Left ventricle myocardium superior (tissue), 1 donor: ENCODE measurements at regions not wholly inside any gene's neighbourhood (a gene's known extent, or its start where the extent isn't known, plus 50 kb on each side); places are given as distances from the start of the nearest gene placed in this dataset.

Source experiments
- ATAC-seq: fragments of 200-7000 bp; cut with Tn5 transposase; one replicate; pipeline ENCODE4 v1.9.1; 2020; ENCODE audit warnings: mild to moderate bottlenecking, moderate library complexity
- DNase-seq: peaks from one replicate; pipeline ENCODE4 v3.0.0-alpha.2; 2020
- intact Hi-C: fragments of 100-400 bp; cut with micrococcal nuclease; formaldehyde crosslinking; loops from one replicate; pipeline ENCODE4 v1.11.0; 2022
- donor health status: DM: no; HTN: yes; CAD: no; lungs with severe emphysema.

GRCh38 chr2:6352906-6353515 is 512.7 kb downstream of the CMPK2 start:
- peak; percentile 65 for DNase-seq
- ATAC-seq = peak; percentile 51
- intact Hi-C loops = loop anchor here (5.0 kb wide), 1 partner anchor 419 kb away; no protein-coding TSS in a partner anchor

GRCh38 chr2:6353669-6354068 is 512.0 kb downstream of the CMPK2 start:
- intact Hi-C loops = loop anchor here (5.0 kb wide), 1 partner anchor 419 kb away; no protein-coding TSS in a partner anchor
- DNase-seq = no peak
- ATAC-seq = no peak

GRCh38 chr2:6354546-6354945 is 511.2 kb downstream of the CMPK2 start:
- ATAC-seq = no peak
- no peak for DNase-seq
- intact Hi-C loops = loop anchor here (5.0 kb wide), 1 partner anchor 418 kb away; no protein-coding TSS in a partner anchor

- no peak for DNase-seq
- intact Hi-C loops = no loop called here
Measured at GRCh38 chr2:6355886-6356761, 509.6 kb downstream of the CMPK2 start.

GRCh38 chr2:6358546-6358945 is 507.2 kb downstream of the CMPK2 start:
- no peak for ATAC-seq
- no peak for DNase-seq
- intact Hi-C loops = no loop called here

More at GRCh38 chr2:6355886-6356761, 509.6 kb downstream of the CMPK2 start:
- no peak for ATAC-seq

- ATAC-seq (no peak), DNase-seq (no peak)
- intact Hi-C loops = no loop called here
Measured at GRCh38 chr2:6358985-6359384, 506.7 kb downstream of the CMPK2 start.

GRCh38 chr2:6359964-6360363 is 505.7 kb downstream of the CMPK2 start:
- DNase-seq (no peak), ATAC-seq (no peak)
- intact Hi-C loops = loop anchor here (10.0 kb wide), 1 partner anchor 395 kb away; no protein-coding TSS in a partner anchor

GRCh38 chr2:6362671-6363450 is 502.8 kb downstream of the CMPK2 start:
- no peak for DNase-seq
- intact Hi-C loops = loop anchor here (10.0 kb wide), 1 partner anchor 392 kb away; no protein-coding TSS in a partner anchor

GRCh38 chr2:6368281-6368680 is 497.4 kb downstream of the CMPK2 start:
- ATAC-seq (no peak), DNase-seq (no peak)
- intact Hi-C loops = loop anchor here (10.0 kb wide), 1 partner anchor 387 kb away; no protein-coding TSS in a partner anchor

More at GRCh38 chr2:6362671-6363450, 502.8 kb downstream of the CMPK2 start:
- ATAC-seq = no peak

GRCh38 chr2:6369266-6369665 is 496.4 kb downstream of the CMPK2 start:
- intact Hi-C loops = loop anchor here (10.0 kb wide), 1 partner anchor 386 kb away; no protein-coding TSS in a partner anchor
- DNase-seq = no peak
- ATAC-seq = no peak

GRCh38 chr2:6370753-6371551 is 494.8 kb downstream of the CMPK2 start:
- intact Hi-C loops = no loop called here
- ATAC-seq (no peak), DNase-seq (no peak)

GRCh38 chr2:6372317-6372901 is 493.3 kb downstream of the CMPK2 start:
- ATAC-seq = no peak
- intact Hi-C loops = no loop called here
- DNase-seq = no peak

GRCh38 chr2:6381326-6381725 is 484.4 kb downstream of the CMPK2 start:
- intact Hi-C loops = no loop called here
- DNase-seq (no peak), ATAC-seq (no peak)

GRCh38 chr2:6384341-6384740 is 481.4 kb downstream of the CMPK2 start:
- intact Hi-C loops = no loop called here
- DNase-seq (no peak), ATAC-seq (no peak)

- no peak for ATAC-seq
- intact Hi-C loops = no loop called here
- DNase-seq = no peak
Measured at GRCh38 chr2:6392354-6392753, 473.4 kb downstream of the CMPK2 start.

- intact Hi-C loops = no loop called here
- no peak for ATAC-seq
- no peak for DNase-seq
Measured at GRCh38 chr2:6392966-6393365, 472.7 kb downstream of the CMPK2 start.

- intact Hi-C loops = no loop called here
- DNase-seq (no peak), ATAC-seq (no peak)
Measured at GRCh38 chr2:6393819-6394218, 471.9 kb downstream of the CMPK2 start.

- DNase-seq (no peak), ATAC-seq (no peak)
- intact Hi-C loops = no loop called here
Measured at GRCh38 chr2:6394276-6394675, 471.4 kb downstream of the CMPK2 start.
